Tibial nerve (tissue), 3 donors: ENCODE measurements at regions not wholly inside any gene's neighbourhood (a gene's known extent, or its start where the extent isn't known, plus 50 kb on each side); places are given as distances from the start of the nearest gene placed in this dataset.

Experiments used
- CTCF ChIP-seq, 5 experiments: fragments of 200-600 bp in 3 of 5; fragments of 450-650 bp in 2 of 5; sonication (generic) in 3 of 5; IDR thresholded peaks; one replicate each; pipeline ENCODE4 v1.5.1; 2016 to 2019; ENCODE audit warnings: antibody characterized with exemption in 5 of 5, mild to moderate bottlenecking in 3 of 5, moderate library complexity in 2 of 5
- POLR2A ChIP-seq, 2 donors: fragments of 450-650 bp; IDR thresholded peaks; one replicate each; pipeline ENCODE4 v1.6.1; 2017; ENCODE audit warnings: antibody characterized with exemption in 2 of 2, mild to moderate bottlenecking in 2 of 2, moderate library complexity in 2 of 2

DNA sequence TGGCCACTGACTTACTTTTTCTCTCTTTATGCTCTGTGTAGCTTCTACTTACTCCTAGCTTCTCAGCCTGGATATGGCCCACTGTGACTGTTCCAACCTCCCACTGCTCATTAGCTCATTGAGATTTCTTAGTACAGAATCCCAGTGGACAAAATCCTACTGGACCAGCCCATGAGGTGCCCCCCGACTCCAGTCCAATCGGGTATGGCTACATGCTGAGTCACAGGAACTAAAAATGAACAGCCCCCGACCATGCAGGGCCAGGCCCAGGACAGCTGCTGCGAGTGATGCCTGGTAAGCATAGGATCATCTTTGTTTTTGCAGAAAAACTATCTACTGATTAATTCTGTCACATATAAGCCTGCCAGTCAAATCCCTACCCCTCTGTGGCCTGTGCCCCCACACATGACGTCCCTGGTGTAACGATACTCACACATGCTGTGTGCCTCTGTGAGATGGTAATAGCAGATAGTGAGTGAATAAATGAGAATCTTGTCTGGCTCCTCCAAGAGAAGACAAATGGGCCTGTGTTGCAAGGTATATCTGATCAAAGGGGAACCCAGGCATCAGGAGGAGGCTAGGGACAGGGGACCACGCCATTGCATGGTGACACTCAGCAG, 85.9 kb upstream of the KLF7 start:
- TF ChIP-seq CTCF (IDR thresholded peaks at IDR 0.05), result no peak
- TF ChIP-seq POLR2A (IDR thresholded peaks at IDR 0.05), result no peak
